ENCODE measurements at regions not wholly inside any gene's neighbourhood (a gene's known extent, or its start where the extent isn't known, plus 50 kb on each side); places are given as distances from the start of the nearest gene placed in this dataset.

GRCh38 chr15:96273317-96274086 lies 57.0 kb upstream of the NR2F2 start:
- FAIRE-seq (no peak), DNase-seq (ENCODE audit: insufficient read length, low spot score) (no peak)
- TF ChIP-seq POLR2AphosphoS5 (IDR thresholded peaks at IDR 0.05; ENCODE audit: low read depth, low read length) (no peak), PAX5 (IDR thresholded peaks at IDR 0.05; ENCODE audit: insufficient read depth, low read length, severe bottlenecking) (no peak), POLR2A (IDR thresholded peaks at IDR 0.05; ENCODE audit: low read depth, low read length) (no peak), SPI1 (IDR thresholded peaks at IDR 0.05; ENCODE audit: low read depth, low read length) (0 out of 2 replicates have a peak, but pooled peaks have one; percentile 29), TAF1 (IDR thresholded peaks at IDR 0.05; ENCODE audit: low read depth, low read length) (0 out of 2 replicates have a peak, but pooled peaks have one; percentile 9), POU2F2 (IDR thresholded peaks at IDR 0.05; ENCODE audit: low read depth, low read length) (peak; percentile 30; the same call in 1 of the 2 replicates)

GRCh38 chr15:96274087-96274440 lies 56.4 kb upstream of the NR2F2 start:
- TF ChIP-seq POU2F2 (IDR thresholded peaks at IDR 0.05; ENCODE audit: low read depth, low read length) (no peak), TAF1 (IDR thresholded peaks at IDR 0.05; ENCODE audit: low read depth, low read length) (no peak), POLR2A (IDR thresholded peaks at IDR 0.05; ENCODE audit: low read depth, low read length) (no peak), SPI1 (IDR thresholded peaks at IDR 0.05; ENCODE audit: low read depth, low read length) (no peak), PAX5 (IDR thresholded peaks at IDR 0.05; ENCODE audit: insufficient read depth, low read length, severe bottlenecking) (no peak), POLR2AphosphoS5 (IDR thresholded peaks at IDR 0.05; ENCODE audit: low read depth, low read length) (no peak)
- DNase-seq (ENCODE audit: insufficient read length, low spot score) (no peak), FAIRE-seq (no peak)

GRCh38 chr15:96274698-96275097 lies 55.8 kb upstream of the NR2F2 start:
- FAIRE-seq (no peak), DNase-seq (ENCODE audit: insufficient read length, low spot score) (no peak)
- TF ChIP-seq SPI1 (IDR thresholded peaks at IDR 0.05; ENCODE audit: low read depth, low read length): no peak
- TF ChIP-seq PAX5 (IDR thresholded peaks at IDR 0.05; ENCODE audit: insufficient read depth, low read length, severe bottlenecking): no peak
- no peak for TF ChIP-seq POLR2A (IDR thresholded peaks at IDR 0.05; ENCODE audit: low read depth, low read length)
- TF ChIP-seq TAF1 (IDR thresholded peaks at IDR 0.05; ENCODE audit: low read depth, low read length): no peak
- no peak for TF ChIP-seq POLR2AphosphoS5 (IDR thresholded peaks at IDR 0.05; ENCODE audit: low read depth, low read length)
- no peak for TF ChIP-seq POU2F2 (IDR thresholded peaks at IDR 0.05; ENCODE audit: low read depth, low read length)

GRCh38 chr15:96276438-96277210 lies 53.9 kb upstream of the NR2F2 start:
- no peak for FAIRE-seq
- no peak for TF ChIP-seq PAX5 (IDR thresholded peaks at IDR 0.05; ENCODE audit: insufficient read depth, low read length, severe bottlenecking)
- no peak for TF ChIP-seq SPI1 (IDR thresholded peaks at IDR 0.05; ENCODE audit: low read depth, low read length)
- no peak for TF ChIP-seq POU2F2 (IDR thresholded peaks at IDR 0.05; ENCODE audit: low read depth, low read length)
- no peak for TF ChIP-seq POLR2AphosphoS5 (IDR thresholded peaks at IDR 0.05; ENCODE audit: low read depth, low read length)
- TF ChIP-seq TAF1 (IDR thresholded peaks at IDR 0.05; ENCODE audit: low read depth, low read length): no peak
- no peak for TF ChIP-seq POLR2A (IDR thresholded peaks at IDR 0.05; ENCODE audit: low read depth, low read length)

More at GRCh38 chr15:96276438-96277210, 53.9 kb upstream of the NR2F2 start:
- DNase-seq (ENCODE audit: insufficient read length, low spot score): no peak

Measured in GM12891 (cell line).